GM19324 (cell line): ENCODE measurements at regions not wholly inside any gene's neighbourhood (a gene's known extent, or its start where the extent isn't known, plus 50 kb on each side); places are given as distances from the start of the nearest gene placed in this dataset.

ENCODE experiments used
- ATAC-seq: cut with Tn5 transposase; IDR thresholded peaks from one replicate; pipeline ENCODE4 v1.9.1; 2021; ENCODE audit warnings: mild to moderate bottlenecking, moderate library complexity; ENCODE audit not compliant: unreplicated experiment, low FRiP score

GRCh38 chr5:20500546-20500945 is 512.5 kb upstream of the CDH18 start:
- no peak for ATAC-seq

GRCh38 chr5:20498926-20499325 is 510.9 kb upstream of the CDH18 start:
- no peak for ATAC-seq

- ATAC-seq, result no peak
Observed at GRCh38 chr5:20498102-20498501, 510.1 kb upstream of the CDH18 start.

GRCh38 chr5:20497356-20497755 is 509.4 kb upstream of the CDH18 start:
- ATAC-seq, result no peak

GRCh38 chr5:20494706-20495105 is 506.7 kb upstream of the CDH18 start:
- ATAC-seq, result no peak

- no peak for ATAC-seq
Observed at GRCh38 chr5:20486826-20487225, 498.8 kb upstream of the CDH18 start.

GRCh38 chr5:20476016-20476415 is 488.0 kb upstream of the CDH18 start:
- ATAC-seq, result no peak

- no peak for ATAC-seq
Observed at GRCh38 chr5:20470997-20471396, 483.0 kb upstream of the CDH18 start.

- no peak for ATAC-seq
Observed at GRCh38 chr5:20469792-20470191, 481.8 kb upstream of the CDH18 start.

GRCh38 chr5:20469390-20469789 is 481.4 kb upstream of the CDH18 start:
- ATAC-seq, result no peak

GRCh38 chr5:20466512-20466911 is 478.5 kb upstream of the CDH18 start:
- no peak for ATAC-seq

- ATAC-seq, result no peak
Observed at GRCh38 chr5:20463206-20463605, 475.2 kb upstream of the CDH18 start.

GRCh38 chr5:20446121-20446520 is 458.1 kb upstream of the CDH18 start:
- no peak for ATAC-seq

- ATAC-seq, result no peak
Observed at GRCh38 chr5:20445326-20445860, 457.4 kb upstream of the CDH18 start.

GRCh38 chr5:20434786-20435185 is 446.8 kb upstream of the CDH18 start:
- ATAC-seq, result no peak

- ATAC-seq, result no peak
Observed at GRCh38 chr5:20420991-20421595, 433.1 kb upstream of the CDH18 start.
